ENCODE measurements at regions not wholly inside any gene's neighbourhood (a gene's known extent, or its start where the extent isn't known, plus 50 kb on each side); places are given as distances from the start of the nearest gene placed in this dataset.

GRCh38 chr6:156013155-156013554 is 557.5 kb upstream of the NOX3 start:
- no CpG with 5 or more reads among the region's 4 CpGs for WGBS (ENCODE audit: insufficient coverage, low lambda C conversion rate)
- DNase-seq: no peak
- Histone ChIP-seq H3K4me1 (ENCODE audit: control insufficient read depth, insufficient read depth, low read length) (no peaks in the 10 kb centered on the region), H3K27ac (ENCODE audit: low read length) (no peak overlapping the region), H3K9me3 (ENCODE audit: control insufficient read depth, low read depth, low read length) (no peaks in the 10 kb centered on the region), H3K4me3 (ENCODE audit: low read length) (no peak overlapping the region), H3K27me3 (ENCODE audit: control insufficient read depth, insufficient read depth, low read length) (no peaks in the 10 kb centered on the region), H3K36me3 (ENCODE audit: control insufficient read depth, insufficient read depth, low read length) (no peaks in the 10 kb centered on the region)

- Histone ChIP-seq H3K36me3 (ENCODE audit: control insufficient read depth, insufficient read depth, low read length) (no peaks in the 10 kb centered on the region), H3K4me1 (ENCODE audit: control insufficient read depth, insufficient read depth, low read length) (no peaks in the 10 kb centered on the region), H3K27me3 (ENCODE audit: control insufficient read depth, insufficient read depth, low read length) (no peaks in the 10 kb centered on the region), H3K9me3 (ENCODE audit: control insufficient read depth, low read depth, low read length) (no peaks in the 10 kb centered on the region), H3K4me3 (ENCODE audit: low read length) (no peak overlapping the region), H3K27ac (ENCODE audit: low read length) (no peak overlapping the region)
- 100% methylated on average over 1 of the region's 1 CpG for WGBS (ENCODE audit: insufficient coverage, low lambda C conversion rate)
- no peak for DNase-seq
Measured at GRCh38 chr6:156009656-156010055, 554.0 kb upstream of the NOX3 start.

- WGBS (ENCODE audit: insufficient coverage, low lambda C conversion rate): 100% methylated on average over 1 of the region's 2 CpGs
- no peaks in the 10 kb centered on the region for H3K27me3 ChIP-seq (ENCODE audit: control insufficient read depth, insufficient read depth, low read length)
- H3K4me3 ChIP-seq (ENCODE audit: low read length): no peak overlapping the region
- H3K27ac ChIP-seq (ENCODE audit: low read length): no peak overlapping the region
- no peaks in the 10 kb centered on the region for H3K9me3 ChIP-seq (ENCODE audit: control insufficient read depth, low read depth, low read length)
- no peaks in the 10 kb centered on the region for H3K4me1 ChIP-seq (ENCODE audit: control insufficient read depth, insufficient read depth, low read length)
- no peak for DNase-seq
- no peaks in the 10 kb centered on the region for H3K36me3 ChIP-seq (ENCODE audit: control insufficient read depth, insufficient read depth, low read length)
Measured at GRCh38 chr6:156004796-156005195, 549.2 kb upstream of the NOX3 start.

- Histone ChIP-seq H3K9me3 (ENCODE audit: control insufficient read depth, low read depth, low read length) (no peaks in the 10 kb centered on the region), H3K4me3 (ENCODE audit: low read length) (no peak overlapping the region), H3K4me1 (ENCODE audit: control insufficient read depth, insufficient read depth, low read length) (no peaks in the 10 kb centered on the region), H3K36me3 (ENCODE audit: control insufficient read depth, insufficient read depth, low read length) (no peaks in the 10 kb centered on the region), H3K27ac (ENCODE audit: low read length) (no peak overlapping the region), H3K27me3 (ENCODE audit: control insufficient read depth, insufficient read depth, low read length) (no peaks in the 10 kb centered on the region)
- WGBS (ENCODE audit: insufficient coverage, low lambda C conversion rate): 90% methylated on average over 1 of the region's 1 CpG
- DNase-seq: no peak
Measured at GRCh38 chr6:155996151-155996550, 540.5 kb upstream of the NOX3 start.

GRCh38 chr6:155995281-155995680 is 539.6 kb upstream of the NOX3 start:
- Histone ChIP-seq H3K9me3 (ENCODE audit: control insufficient read depth, low read depth, low read length) (no peaks in the 10 kb centered on the region), H3K4me1 (ENCODE audit: control insufficient read depth, insufficient read depth, low read length) (no peaks in the 10 kb centered on the region), H3K27ac (ENCODE audit: low read length) (no peak overlapping the region), H3K4me3 (ENCODE audit: low read length) (no peak overlapping the region), H3K36me3 (ENCODE audit: control insufficient read depth, insufficient read depth, low read length) (no peaks in the 10 kb centered on the region), H3K27me3 (ENCODE audit: control insufficient read depth, insufficient read depth, low read length) (no peaks in the 10 kb centered on the region)
- WGBS (ENCODE audit: insufficient coverage, low lambda C conversion rate): 92% methylated on average over 2 of the region's 4 CpGs
- DNase-seq: no peak

GRCh38 chr6:155994086-155994485 is 538.4 kb upstream of the NOX3 start:
- Histone ChIP-seq H3K4me1 (ENCODE audit: control insufficient read depth, insufficient read depth, low read length) (no peaks in the 10 kb centered on the region), H3K4me3 (ENCODE audit: low read length) (no peak overlapping the region), H3K9me3 (ENCODE audit: control insufficient read depth, low read depth, low read length) (no peaks in the 10 kb centered on the region), H3K36me3 (ENCODE audit: control insufficient read depth, insufficient read depth, low read length) (no peaks in the 10 kb centered on the region), H3K27me3 (ENCODE audit: control insufficient read depth, insufficient read depth, low read length) (no peaks in the 10 kb centered on the region), H3K27ac (ENCODE audit: low read length) (no peak overlapping the region)
- DNase-seq: no peak
- 100% methylated on average over 1 of the region's 7 CpGs for WGBS (ENCODE audit: insufficient coverage, low lambda C conversion rate)

- no peaks in the 10 kb centered on the region for H3K9me3 ChIP-seq (ENCODE audit: control insufficient read depth, low read depth, low read length)
- DNase-seq: no peak
- H3K4me3 ChIP-seq (ENCODE audit: low read length): no peak overlapping the region
- H3K27me3 ChIP-seq (ENCODE audit: control insufficient read depth, insufficient read depth, low read length): no peaks in the 10 kb centered on the region
- 78% methylated on average over 4 of the region's 6 CpGs for WGBS (ENCODE audit: insufficient coverage, low lambda C conversion rate)
- no peaks in the 10 kb centered on the region for H3K4me1 ChIP-seq (ENCODE audit: control insufficient read depth, insufficient read depth, low read length)
- H3K36me3 ChIP-seq (ENCODE audit: control insufficient read depth, insufficient read depth, low read length): no peaks in the 10 kb centered on the region
- H3K27ac ChIP-seq (ENCODE audit: low read length): no peak overlapping the region
Measured at GRCh38 chr6:155993240-155993639, 537.6 kb upstream of the NOX3 start.

GRCh38 chr6:155985660-155986138 is 530.1 kb upstream of the NOX3 start:
- H3K36me3 ChIP-seq (ENCODE audit: control insufficient read depth, insufficient read depth, low read length): no peaks in the 10 kb centered on the region
- no peak overlapping the region for H3K27ac ChIP-seq (ENCODE audit: low read length)
- no peaks in the 10 kb centered on the region for H3K4me1 ChIP-seq (ENCODE audit: control insufficient read depth, insufficient read depth, low read length)
- no peak overlapping the region for H3K4me3 ChIP-seq (ENCODE audit: low read length)
- WGBS (ENCODE audit: insufficient coverage, low lambda C conversion rate): no CpG with 5 or more reads among the region's 3 CpGs
- H3K27me3 ChIP-seq (ENCODE audit: control insufficient read depth, insufficient read depth, low read length): no peaks in the 10 kb centered on the region
- peak; percentile 19 to 30 for DNase-seq
- H3K9me3 ChIP-seq (ENCODE audit: control insufficient read depth, low read depth, low read length): no peaks in the 10 kb centered on the region

- Histone ChIP-seq H3K4me3 (ENCODE audit: low read length) (no peak overlapping the region), H3K4me1 (ENCODE audit: control insufficient read depth, insufficient read depth, low read length) (no peaks in the 10 kb centered on the region), H3K9me3 (ENCODE audit: control insufficient read depth, low read depth, low read length) (no peaks in the 10 kb centered on the region), H3K27me3 (ENCODE audit: control insufficient read depth, insufficient read depth, low read length) (no peaks in the 10 kb centered on the region), H3K36me3 (ENCODE audit: control insufficient read depth, insufficient read depth, low read length) (no peaks in the 10 kb centered on the region), H3K27ac (ENCODE audit: low read length) (no peak overlapping the region)
- no peak for DNase-seq
Measured at GRCh38 chr6:155980768-155981079, 525.1 kb upstream of the NOX3 start.

GRCh38 chr6:155980014-155980767 is 524.6 kb upstream of the NOX3 start:
- no peaks in the 10 kb centered on the region for H3K36me3 ChIP-seq (ENCODE audit: control insufficient read depth, insufficient read depth, low read length)
- H3K9me3 ChIP-seq (ENCODE audit: control insufficient read depth, low read depth, low read length): no peaks in the 10 kb centered on the region
- no peak overlapping the region for H3K27ac ChIP-seq (ENCODE audit: low read length)
- H3K4me3 ChIP-seq (ENCODE audit: low read length): no peak overlapping the region
- no peaks in the 10 kb centered on the region for H3K27me3 ChIP-seq (ENCODE audit: control insufficient read depth, insufficient read depth, low read length)
- WGBS (ENCODE audit: insufficient coverage, low lambda C conversion rate): 100% methylated on average over 1 of the region's 5 CpGs
- no peaks in the 10 kb centered on the region for H3K4me1 ChIP-seq (ENCODE audit: control insufficient read depth, insufficient read depth, low read length)
- no peak for DNase-seq

GRCh38 chr6:155975506-155975905 is 519.9 kb upstream of the NOX3 start:
- 100% methylated on average over 2 of the region's 8 CpGs for WGBS (ENCODE audit: insufficient coverage, low lambda C conversion rate)

More at GRCh38 chr6:155975506-155975905, 519.9 kb upstream of the NOX3 start:
- Histone ChIP-seq H3K36me3 (ENCODE audit: control insufficient read depth, insufficient read depth, low read length) (no peaks in the 10 kb centered on the region), H3K9me3 (ENCODE audit: control insufficient read depth, low read depth, low read length) (no peaks in the 10 kb centered on the region), H3K27ac (ENCODE audit: low read length) (no peak overlapping the region), H3K27me3 (ENCODE audit: control insufficient read depth, insufficient read depth, low read length) (no peaks in the 10 kb centered on the region), H3K4me1 (ENCODE audit: control insufficient read depth, insufficient read depth, low read length) (no peaks in the 10 kb centered on the region), H3K4me3 (ENCODE audit: low read length) (no peak overlapping the region)
- DNase-seq: no peak

Measured in large intestine (tissue), 3 donors.